Activated T-helper 1 cell treated with anti-CD3 and anti-CD28 coated beads, Interleukin-12 subunit alpha, Interleukin-12 subunit beta, Interleukin-2, Interleukin-4 antibody, amounts not matched to agents 30 ng/mL and 10 ng/mL and 1 ng/mL, durations not matched to agents 14 hours and 24 hours and 36 hours (primary cell): ENCODE measurements at regions not wholly inside any gene's neighbourhood (a gene's known extent, or its start where the extent isn't known, plus 50 kb on each side); places are given as distances from the start of the nearest gene placed in this dataset.

Source experiments
- DNase-seq: peaks from one replicate; pipeline ENCODE4 v3.0.0; 2021; ENCODE audit warnings: low spot score
- H3K27ac Mint-ChIP-seq: one replicate; pipeline ENCODE4 v1.8.0; 2021; ENCODE audit warnings: mild to moderate bottlenecking, mixed read lengths
- H3K27me3 Mint-ChIP-seq: one replicate; pipeline ENCODE4 v1.8.0; 2022; ENCODE audit warnings: mild to moderate bottlenecking, moderate library complexity, mixed read lengths; ENCODE audit not compliant: insufficient read depth
- H3K36me3 Mint-ChIP-seq: one replicate; pipeline ENCODE4 v1.8.0; 2021; ENCODE audit warnings: low read depth, mixed read lengths
- H3K4me1 Mint-ChIP-seq: one replicate; pipeline ENCODE4 v1.8.0; 2021; ENCODE audit warnings: low read depth, mixed read lengths
- H3K4me3 Mint-ChIP-seq: one replicate; pipeline ENCODE4 v1.8.0; 2021; ENCODE audit warnings: mild to moderate bottlenecking, moderate library complexity, mixed read lengths
- H3K9me3 Mint-ChIP-seq: one replicate; pipeline ENCODE4 v1.8.0; 2021; ENCODE audit warnings: mixed read lengths
- intact Hi-C: fragments of 100-400 bp; cut with micrococcal nuclease; formaldehyde crosslinking; loops from one replicate; pipeline ENCODE4 v1.15.1; 2024

GRCh38 chr5:26205121-26205520 lies 833.3 kb downstream of the CDH9 start:
- Mint-ChIP-seq H3K9me3 (peaks cover 22% of the 10 kb centered on the region), H3K27me3 (no peaks in the 10 kb centered on the region), H3K27ac (no peak overlapping the region), H3K4me1 (no peaks in the 10 kb centered on the region), H3K4me3 (no peak overlapping the region), H3K36me3 (no peaks in the 10 kb centered on the region)
- no peak for DNase-seq
- intact Hi-C loops = no loop called here

GRCh38 chr5:26193626-26194025 lies 844.8 kb downstream of the CDH9 start:
- no peaks in the 10 kb centered on the region for H3K36me3 Mint-ChIP-seq

GRCh38 chr5:26192486-26192885 lies 845.9 kb downstream of the CDH9 start:
- Mint-ChIP-seq H3K4me1 (no peaks in the 10 kb centered on the region), H3K4me3 (no peak overlapping the region)

More at GRCh38 chr5:26193626-26194025, 844.8 kb downstream of the CDH9 start:
- no peaks in the 10 kb centered on the region for H3K27me3 Mint-ChIP-seq
- no peak for DNase-seq
- H3K4me3 Mint-ChIP-seq = no peak overlapping the region
- H3K9me3 Mint-ChIP-seq = peaks cover 18% of the 10 kb centered on the region
- no peak overlapping the region for H3K27ac Mint-ChIP-seq
- no peaks in the 10 kb centered on the region for H3K4me1 Mint-ChIP-seq
- intact Hi-C loops = no loop called here

GRCh38 chr5:26181582-26181981 lies 856.8 kb downstream of the CDH9 start:
- H3K4me3 Mint-ChIP-seq = no peak overlapping the region
- H3K27me3 Mint-ChIP-seq = no peaks in the 10 kb centered on the region
- intact Hi-C loops = no loop called here
- no peaks in the 10 kb centered on the region for H3K4me1 Mint-ChIP-seq
- no peak overlapping the region for H3K27ac Mint-ChIP-seq
- H3K36me3 Mint-ChIP-seq = no peaks in the 10 kb centered on the region
- no peak for DNase-seq
- peaks cover 11% of the 10 kb centered on the region for H3K9me3 Mint-ChIP-seq

More at GRCh38 chr5:26192486-26192885, 845.9 kb downstream of the CDH9 start:
- Mint-ChIP-seq H3K27ac (no peak overlapping the region), H3K27me3 (no peaks in the 10 kb centered on the region), H3K36me3 (no peaks in the 10 kb centered on the region), H3K9me3 (peaks cover 13% of the 10 kb centered on the region)
- no peak for DNase-seq
- intact Hi-C loops = no loop called here

GRCh38 chr5:26148569-26149107 lies 889.7 kb downstream of the CDH9 start:
- no peak for DNase-seq
- no peak overlapping the region for H3K27ac Mint-ChIP-seq
- no peaks in the 10 kb centered on the region for H3K36me3 Mint-ChIP-seq
- no peaks in the 10 kb centered on the region for H3K27me3 Mint-ChIP-seq
- intact Hi-C loops = no loop called here
- H3K4me3 Mint-ChIP-seq = no peak overlapping the region
- H3K4me1 Mint-ChIP-seq = no peaks in the 10 kb centered on the region
- peaks cover 39% of the 10 kb centered on the region for H3K9me3 Mint-ChIP-seq

- Mint-ChIP-seq H3K27me3 (no peaks in the 10 kb centered on the region), H3K27ac (no peak overlapping the region)
These were observed 895.1 kb downstream of the CDH9 start for GRCh38 chr5:26143259-26143658.

GRCh38 chr5:26121338-26121737 lies 917.0 kb downstream of the CDH9 start:
- no peaks in the 10 kb centered on the region for H3K36me3 Mint-ChIP-seq
- intact Hi-C loops = no loop called here

More at GRCh38 chr5:26143259-26143658, 895.1 kb downstream of the CDH9 start:
- Mint-ChIP-seq H3K4me3 (no peak overlapping the region), H3K36me3 (no peaks in the 10 kb centered on the region), H3K9me3 (peaks cover 19% of the 10 kb centered on the region), H3K4me1 (no peaks in the 10 kb centered on the region)
- no peak for DNase-seq
- intact Hi-C loops = no loop called here

GRCh38 chr5:26104175-26104574 lies 934.2 kb downstream of the CDH9 start:
- Mint-ChIP-seq H3K27ac (no peak overlapping the region), H3K9me3 (peaks cover 27% of the 10 kb centered on the region), H3K4me3 (no peak overlapping the region), H3K36me3 (no peaks in the 10 kb centered on the region), H3K27me3 (no peaks in the 10 kb centered on the region), H3K4me1 (no peaks in the 10 kb centered on the region)
- intact Hi-C loops = no loop called here
- DNase-seq = no peak

More at GRCh38 chr5:26121338-26121737, 917.0 kb downstream of the CDH9 start:
- no peak overlapping the region for H3K4me3 Mint-ChIP-seq
- H3K9me3 Mint-ChIP-seq = peaks cover 12% of the 10 kb centered on the region
- H3K27ac Mint-ChIP-seq = no peak overlapping the region
- DNase-seq = no peak
- H3K27me3 Mint-ChIP-seq = no peaks in the 10 kb centered on the region
- no peaks in the 10 kb centered on the region for H3K4me1 Mint-ChIP-seq

GRCh38 chr5:26060212-26060611 lies 978.2 kb downstream of the CDH9 start:
- intact Hi-C loops = no loop called here
- DNase-seq = no peak
- Mint-ChIP-seq H3K4me1 (no peaks in the 10 kb centered on the region), H3K27me3 (no peaks in the 10 kb centered on the region), H3K9me3 (peaks cover 8% of the 10 kb centered on the region), H3K4me3 (no peak overlapping the region), H3K36me3 (no peaks in the 10 kb centered on the region), H3K27ac (no peak overlapping the region)

- Mint-ChIP-seq H3K36me3 (no peaks in the 10 kb centered on the region), H3K27me3 (no peaks in the 10 kb centered on the region), H3K27ac (no peak overlapping the region), H3K4me1 (no peaks in the 10 kb centered on the region), H3K9me3 (peaks cover 19% of the 10 kb centered on the region), H3K4me3 (no peak overlapping the region)
- intact Hi-C loops = no loop called here
- no peak for DNase-seq
These were observed 983.8 kb downstream of the CDH9 start for GRCh38 chr5:26054594-26054993.

- no peak for DNase-seq
- intact Hi-C loops = no loop called here
- H3K4me3 Mint-ChIP-seq = no peak overlapping the region
- H3K9me3 Mint-ChIP-seq = peaks cover 9% of the 10 kb centered on the region
- H3K4me1 Mint-ChIP-seq = no peaks in the 10 kb centered on the region
- no peaks in the 10 kb centered on the region for H3K27me3 Mint-ChIP-seq
- H3K36me3 Mint-ChIP-seq = no peaks in the 10 kb centered on the region
- H3K27ac Mint-ChIP-seq = no peak overlapping the region
These were observed 1003.6 kb downstream of the CDH9 start for GRCh38 chr5:26034813-26035212.

GRCh38 chr5:26031481-26031880 lies 1006.9 kb downstream of the CDH9 start:
- Mint-ChIP-seq H3K4me3 (no peak overlapping the region), H3K4me1 (no peaks in the 10 kb centered on the region), H3K9me3 (peaks cover 5% of the 10 kb centered on the region), H3K27me3 (no peaks in the 10 kb centered on the region), H3K27ac (no peak overlapping the region), H3K36me3 (no peaks in the 10 kb centered on the region)
- intact Hi-C loops = no loop called here
- DNase-seq = no peak

GRCh38 chr5:26026044-26026443 lies 1012.3 kb downstream of the CDH9 start:
- Mint-ChIP-seq H3K27me3 (no peaks in the 10 kb centered on the region), H3K36me3 (no peaks in the 10 kb centered on the region), H3K9me3 (no peaks in the 10 kb centered on the region), H3K4me3 (no peak overlapping the region), H3K4me1 (no peaks in the 10 kb centered on the region), H3K27ac (no peak overlapping the region)
- intact Hi-C loops = no loop called here
- no peak for DNase-seq

GRCh38 chr5:26024774-26025173 lies 1013.6 kb downstream of the CDH9 start:
- no peaks in the 10 kb centered on the region for H3K27me3 Mint-ChIP-seq
- no peaks in the 10 kb centered on the region for H3K4me1 Mint-ChIP-seq
- intact Hi-C loops = no loop called here

More at GRCh38 chr5:26024774-26025173, 1013.6 kb downstream of the CDH9 start:
- Mint-ChIP-seq H3K9me3 (no peaks in the 10 kb centered on the region), H3K4me3 (no peak overlapping the region), H3K36me3 (no peaks in the 10 kb centered on the region), H3K27ac (no peak overlapping the region)
- no peak for DNase-seq
